ENCODE measurements at regions not wholly inside any gene's neighbourhood (a gene's known extent, or its start where the extent isn't known, plus 50 kb on each side); places are given as distances from the start of the nearest gene placed in this dataset.

DNA sequence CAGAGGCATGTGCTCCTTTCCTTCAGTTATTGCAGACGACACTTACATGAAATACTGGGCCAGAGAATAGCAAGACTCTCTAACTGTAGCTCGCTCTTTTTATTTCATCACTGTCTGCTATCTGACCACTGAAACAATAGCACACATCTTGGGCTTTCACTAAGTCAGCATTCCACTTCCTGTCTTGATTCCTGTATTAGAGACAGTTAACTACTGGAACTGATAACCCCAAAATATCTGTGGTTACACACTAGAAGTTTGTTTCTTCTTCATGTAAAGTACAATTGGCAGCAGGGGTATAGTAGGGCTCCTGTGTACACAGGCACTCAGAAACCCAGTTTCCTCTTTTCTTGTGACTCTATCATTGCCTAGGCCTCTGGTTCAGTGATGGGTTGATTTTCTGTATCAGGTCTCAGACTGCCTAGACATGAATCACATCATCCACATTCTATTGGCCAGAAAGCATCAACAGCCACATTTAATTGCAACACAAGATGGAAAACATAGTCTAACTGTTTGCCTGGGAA, 230.2 kb upstream of the CD96 start:
- DNase-seq (ENCODE audit: low read depth in 2 of 2), result no peak

GRCh38 chr3:111314181-111314873, 227.7 kb upstream of the CD96 start:
- no peak for DNase-seq (ENCODE audit: low read depth in 2 of 2)

DNA sequence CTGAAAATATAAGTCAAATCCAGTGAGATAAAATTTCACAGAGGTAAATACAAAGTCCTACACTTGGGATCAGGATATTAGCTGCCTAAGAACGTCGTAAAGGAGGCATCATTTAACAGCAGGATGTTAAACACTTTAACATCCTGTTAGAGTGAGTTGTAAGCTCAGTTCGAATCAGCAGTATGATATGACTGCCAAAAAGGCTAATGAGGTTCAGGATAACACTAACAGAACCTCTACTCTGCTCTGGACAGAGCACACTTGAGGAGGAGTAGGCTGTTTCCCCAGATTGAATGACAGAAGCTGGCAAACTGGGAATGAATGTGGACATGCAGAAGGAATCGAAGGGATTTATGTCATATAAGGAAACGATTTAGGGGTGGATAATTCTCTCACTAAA, 227.1 kb upstream of the CD96 start:
- no peak for DNase-seq (ENCODE audit: low read depth in 2 of 2)

- DNase-seq (ENCODE audit: low read depth in 2 of 2), result no peak
These were observed 225.9 kb upstream of the CD96 start for GRCh38 chr3:111315930-111316587.

DNA sequence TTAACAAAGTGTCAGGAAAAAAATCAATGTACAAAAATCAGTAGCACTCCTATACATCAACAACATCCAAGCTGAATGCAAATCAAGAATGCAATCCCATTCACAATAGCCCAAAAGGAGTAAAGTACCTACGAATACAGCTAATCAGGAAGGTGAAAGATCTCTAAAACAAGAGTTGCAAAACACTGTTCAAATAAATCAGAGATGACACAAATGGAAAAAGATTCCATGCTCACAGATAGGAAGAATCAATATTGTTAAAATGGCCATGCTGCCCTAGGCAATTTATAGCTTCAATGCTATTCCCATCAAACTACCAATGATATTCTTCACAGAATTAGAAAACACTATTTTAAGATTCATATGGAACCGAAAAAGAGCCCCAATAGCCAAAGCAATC, 223.7 kb upstream of the CD96 start:
- no peak for DNase-seq (ENCODE audit: low read depth in 2 of 2)

DNA sequence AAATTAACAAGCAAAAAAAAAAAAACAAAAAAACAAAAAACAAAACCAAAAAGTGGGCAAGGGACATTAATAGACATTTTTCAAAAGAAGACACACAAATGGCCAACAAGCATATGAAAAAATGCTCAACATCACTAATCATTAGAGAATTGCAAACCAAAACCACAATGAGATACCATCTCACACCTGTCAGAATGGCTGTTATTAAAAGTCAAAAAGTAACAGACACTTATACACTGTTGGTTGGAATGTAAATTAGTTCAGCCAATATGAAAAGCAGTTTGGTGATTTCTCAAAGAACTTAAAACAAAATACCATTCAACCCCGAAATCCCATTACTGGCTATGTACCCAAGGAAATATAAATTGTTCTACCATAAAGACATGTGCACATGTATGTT, 222.4 kb upstream of the CD96 start:
- DNase-seq (ENCODE audit: low read depth in 2 of 2), result no peak

- DNase-seq (ENCODE audit: low read depth in 2 of 2), result no peak
These were observed 220.2 kb upstream of the CD96 start for GRCh38 chr3:111321786-111322185.

GRCh38 chr3:111323019-111323418, 219.0 kb upstream of the CD96 start:
- no peak for DNase-seq (ENCODE audit: low read depth in 2 of 2)

GRCh38 chr3:111324151-111324550, 217.8 kb upstream of the CD96 start:
- no peak for DNase-seq (ENCODE audit: low read depth in 2 of 2)

GRCh38 chr3:111324645-111325044, 217.4 kb upstream of the CD96 start:
- DNase-seq (ENCODE audit: low read depth in 2 of 2), result no peak

DNA sequence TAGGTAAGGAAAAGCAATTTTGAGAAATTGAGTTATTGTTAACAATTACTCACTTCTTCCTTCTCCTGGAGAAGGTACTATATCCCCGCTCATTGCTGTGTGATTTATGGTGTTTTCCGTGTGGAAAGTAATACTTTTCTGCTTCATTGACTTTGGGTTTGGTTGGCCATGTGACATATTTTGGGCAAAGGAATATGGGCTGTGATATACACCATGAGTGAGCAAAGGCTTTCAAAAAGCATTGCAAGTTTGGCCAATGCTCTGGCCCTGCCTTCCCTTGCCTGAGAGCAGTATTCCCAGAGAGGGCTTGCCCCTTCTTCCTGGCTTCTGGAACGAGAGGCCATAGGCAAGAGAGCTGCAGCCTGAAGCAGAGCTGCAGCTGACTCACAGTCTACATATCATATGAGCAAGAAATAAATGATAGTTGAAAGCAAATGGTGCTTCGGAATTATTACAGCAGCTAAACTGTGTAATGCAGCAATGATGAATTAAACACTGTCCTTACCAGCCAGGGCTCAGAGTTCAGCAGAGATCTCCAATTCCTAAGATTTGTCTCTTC, 216.8 kb upstream of the CD96 start:
- DNase-seq (ENCODE audit: low read depth in 2 of 2), result no peak

- DNase-seq (ENCODE audit: low read depth in 2 of 2), result no peak
These were observed 215.6 kb upstream of the CD96 start for GRCh38 chr3:111326144-111326995.

GRCh38 chr3:111331306-111331705, 210.7 kb upstream of the CD96 start:
- DNase-seq (ENCODE audit: low read depth in 2 of 2), result no peak

DNA sequence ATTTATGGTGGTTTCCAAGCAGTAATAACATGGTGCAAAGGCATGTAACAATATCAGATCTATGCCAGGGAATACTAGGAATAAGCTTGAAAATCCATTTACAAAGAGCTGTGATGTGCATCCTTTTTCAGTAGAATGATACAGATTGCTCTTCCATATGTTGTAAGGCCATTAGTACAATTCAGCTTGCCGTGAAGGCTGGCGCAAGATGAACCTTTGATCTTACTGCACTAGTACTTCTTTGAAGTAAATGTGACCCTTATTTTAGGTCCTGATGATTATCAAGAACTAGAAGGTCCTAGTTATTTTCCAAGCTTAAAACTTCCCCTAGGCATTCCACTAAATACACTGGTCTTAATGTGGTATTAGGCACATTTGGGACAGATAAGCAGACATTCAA, 210.1 kb upstream of the CD96 start:
- no peak for DNase-seq (ENCODE audit: low read depth in 2 of 2)

GRCh38 chr3:111332488-111333080, 209.4 kb upstream of the CD96 start:
- no peak for DNase-seq (ENCODE audit: low read depth in 2 of 2)

DNA sequence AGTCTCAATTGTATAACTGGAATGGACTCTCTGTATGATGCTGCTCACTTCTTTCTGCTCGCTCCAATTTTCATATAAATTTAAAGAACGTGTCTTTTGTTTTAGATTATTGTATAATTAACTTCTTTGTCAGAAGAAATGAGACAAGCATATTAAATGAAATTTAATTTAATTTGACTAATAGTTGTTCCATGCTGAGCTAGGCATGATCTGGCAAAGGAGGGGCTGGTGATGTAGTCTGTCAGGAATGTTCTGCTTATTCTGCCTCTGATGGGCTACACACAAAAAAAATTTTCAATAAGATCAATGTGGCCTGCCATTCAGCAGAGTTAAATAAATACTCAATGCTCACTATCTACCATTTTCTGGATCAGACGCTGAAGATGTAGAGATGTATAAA, 208.4 kb upstream of the CD96 start:
- no peak for DNase-seq (ENCODE audit: low read depth in 2 of 2)

DNA sequence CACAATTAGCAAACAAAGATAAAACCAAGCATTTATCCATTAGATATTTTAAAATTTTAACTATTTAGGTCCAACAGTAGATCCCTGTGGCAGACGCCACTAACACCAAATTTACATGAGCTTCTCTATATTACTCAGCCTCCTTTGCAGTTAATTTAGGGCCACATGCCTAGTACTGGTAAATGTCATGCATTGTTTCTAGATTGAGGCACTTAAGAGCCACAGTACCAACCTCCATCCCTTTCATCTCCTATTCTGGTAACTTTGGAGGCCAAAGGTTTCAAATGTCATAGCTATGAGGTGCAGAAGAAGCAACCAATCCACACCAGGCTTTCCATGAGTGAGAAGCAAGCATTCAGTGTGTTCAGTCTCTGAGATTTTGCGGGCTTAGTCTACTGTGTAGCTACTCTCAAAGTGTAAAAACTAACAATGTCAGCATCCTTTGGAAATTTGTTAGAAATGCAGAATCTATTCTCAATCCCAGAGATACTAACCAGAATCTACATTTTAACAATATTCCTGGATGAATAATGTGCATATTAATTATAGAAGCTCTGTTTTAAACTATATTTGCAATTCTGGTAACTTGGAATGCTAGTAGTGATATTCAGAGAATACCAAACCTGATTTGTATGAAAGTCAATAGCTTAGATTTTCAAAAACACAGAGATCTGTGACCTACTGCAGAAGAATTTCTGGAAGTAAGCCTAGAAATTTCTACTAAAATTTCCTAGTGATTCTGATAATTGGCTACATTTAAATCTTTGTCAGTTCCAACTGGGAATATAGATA, 206.3 kb upstream of the CD96 start:
- no peak for DNase-seq (ENCODE audit: low read depth in 2 of 2)

- DNase-seq (ENCODE audit: low read depth in 2 of 2), result no peak
These were observed 205.5 kb upstream of the CD96 start for GRCh38 chr3:111336511-111336910.

GRCh38 chr3:111338059-111338698, 203.8 kb upstream of the CD96 start:
- DNase-seq (ENCODE audit: low read depth in 2 of 2), result peak in 1 of 2 donors; percentile 3

GRCh38 chr3:111339017-111339416, 203.0 kb upstream of the CD96 start:
- DNase-seq (ENCODE audit: low read depth in 2 of 2), result no peak

Measured in stimulated activated CD8-positive, alpha-beta memory T cell treated with anti-CD3 and anti-CD28 coated beads, Interleukin-7, amount 100 ng/mL, for 4 hours (primary cell).